ENCODE measurements at regions not wholly inside any gene's neighbourhood (a gene's known extent, or its start where the extent isn't known, plus 50 kb on each side); places are given as distances from the start of the nearest gene placed in this dataset.

DNA sequence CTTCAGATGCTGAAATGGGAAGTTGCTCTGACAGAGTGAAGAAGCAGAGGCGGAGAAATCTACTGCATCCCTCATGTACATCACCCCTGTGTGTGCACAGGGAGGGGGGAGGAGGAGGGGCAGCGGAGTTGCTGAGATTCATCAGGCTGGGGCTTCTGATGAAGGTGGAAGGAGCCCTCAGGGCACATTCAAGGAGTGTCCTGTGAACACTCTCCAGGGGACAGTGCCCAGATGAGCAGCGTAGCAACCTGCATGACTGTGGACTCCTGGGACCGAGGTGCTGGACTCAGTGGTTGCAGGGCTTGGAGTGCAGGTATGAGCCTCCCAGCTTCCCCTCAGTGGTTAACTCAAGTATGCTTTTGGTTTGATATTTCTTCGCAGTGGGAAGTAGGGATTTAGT is 257.8 kb upstream of the B3GAT1 start:
- TF ChIP-seq POLR2A (IDR thresholded peaks at IDR 0.05) (no peak), CTCF (IDR thresholded peaks at IDR 0.05) (no peak)
- peak in 1 of 2 donors; percentile 68 for DNase-seq (ENCODE audit: low spot score in 2 of 2)
- 81 to 91% methylated on average over 5 of the region's 5 CpGs for WGBS, 2 donors
- H3K4me3 ChIP-seq (ENCODE audit: low read depth, poor library complexity, severe bottlenecking), result no peak overlapping the region
- intact Hi-C loops (cut with DNase I; ENCODE audit: low total_unique reads), result no loop called here

DNA sequence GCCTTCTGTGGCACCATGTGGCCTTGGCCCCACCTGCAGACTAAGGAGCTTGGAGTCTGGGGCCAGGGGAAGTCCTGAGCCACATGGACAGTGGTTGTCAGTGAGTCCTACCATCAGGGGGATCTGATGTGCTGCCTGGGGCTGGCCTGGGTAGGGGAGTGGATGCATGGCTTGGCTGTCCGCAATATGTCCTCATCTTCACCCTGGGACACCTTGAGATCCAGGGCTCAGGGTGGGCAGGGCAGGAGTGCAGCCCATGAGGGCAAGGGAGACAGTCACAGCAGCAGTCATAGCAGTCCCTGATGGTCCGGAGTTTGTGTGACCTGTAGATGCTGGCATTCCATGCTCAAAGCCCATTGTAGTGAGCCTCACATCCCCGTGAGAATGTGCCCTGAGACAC is 256.8 kb upstream of the B3GAT1 start:
- peak in 1 of 2 donors; percentile 76 for DNase-seq (ENCODE audit: low spot score in 2 of 2)
- 82 to 86% methylated on average over 3 of the region's 3 CpGs for WGBS, 2 donors
- intact Hi-C loops (cut with DNase I; ENCODE audit: low total_unique reads), result no loop called here
- no peak overlapping the region for H3K4me3 ChIP-seq (ENCODE audit: low read depth, poor library complexity, severe bottlenecking)
- TF ChIP-seq CTCF (IDR thresholded peaks at IDR 0.05) (no peak), POLR2A (IDR thresholded peaks at IDR 0.05) (no peak)

- intact Hi-C loops (cut with DNase I; ENCODE audit: low total_unique reads), result no loop called here
- peak in 1 of 2 donors; percentile 61 for DNase-seq (ENCODE audit: low spot score in 2 of 2)
- 90 to 92% methylated on average over 15 of the region's 15 CpGs for WGBS, 2 donors
- H3K4me3 ChIP-seq (ENCODE audit: low read depth, poor library complexity, severe bottlenecking), result no peak overlapping the region
- TF ChIP-seq POLR2A (IDR thresholded peaks at IDR 0.05) (no peak), CTCF (IDR thresholded peaks at IDR 0.05) (no peak)
Observed at GRCh38 chr11:134668076-134668475, 256.0 kb upstream of the B3GAT1 start.

- intact Hi-C loops (cut with DNase I; ENCODE audit: low total_unique reads), result no loop called here
- WGBS, 2 donors, result 81 to 83% methylated on average over 9 of the region's 9 CpGs
Observed at GRCh38 chr11:134667505-134667904, 255.5 kb upstream of the B3GAT1 start.

DNA sequence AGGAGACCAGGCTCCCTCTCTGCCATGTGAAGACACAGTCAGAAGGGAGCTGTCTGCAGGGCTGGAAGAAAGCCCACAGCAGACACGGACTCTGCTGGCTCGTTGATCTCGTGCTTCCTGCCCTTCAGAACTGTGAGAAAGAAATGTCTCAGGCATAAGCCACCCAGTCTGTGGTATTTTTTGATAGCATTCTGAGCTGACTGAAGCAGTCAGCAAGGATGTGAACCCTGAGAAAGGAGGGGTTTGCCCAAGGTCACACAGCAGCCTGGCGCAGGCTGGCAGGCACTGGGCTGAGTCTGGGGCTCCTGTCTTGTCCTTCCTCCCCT is 255.1 kb upstream of the B3GAT1 start:
- intact Hi-C loops (cut with DNase I; ENCODE audit: low total_unique reads), result no loop called here
- WGBS, 2 donors, result 75 to 88% methylated on average over 4 of the region's 4 CpGs
- H3K4me3 ChIP-seq (ENCODE audit: low read depth, poor library complexity, severe bottlenecking), result no peak overlapping the region
- TF ChIP-seq CTCF (IDR thresholded peaks at IDR 0.05), result no peak
- no peak for TF ChIP-seq POLR2A (IDR thresholded peaks at IDR 0.05)
- peak in 1 of 2 donors; percentile 36 for DNase-seq (ENCODE audit: low spot score in 2 of 2)

More at GRCh38 chr11:134667505-134667904, 255.5 kb upstream of the B3GAT1 start:
- H3K4me3 ChIP-seq (ENCODE audit: low read depth, poor library complexity, severe bottlenecking), result no peak overlapping the region
- no peak for TF ChIP-seq POLR2A (IDR thresholded peaks at IDR 0.05)
- no peak for TF ChIP-seq CTCF (IDR thresholded peaks at IDR 0.05)
- peak in 1 of 2 donors; percentile 12 for DNase-seq (ENCODE audit: low spot score in 2 of 2)

Data from lower leg skin (tissue), 4 donors.